HepG2 (cell line): ENCODE measurements at regions not wholly inside any gene's neighbourhood (a gene's known extent, or its start where the extent isn't known, plus 50 kb on each side); places are given as distances from the start of the nearest gene placed in this dataset.

ENCODE experiments used
- ATAC-seq: fragments of 200-7000 bp; cut with Tn5 transposase; 3 replicates; pipeline ENCODE4 v1.9.1; 2020; ENCODE audit warnings: mild to moderate bottlenecking, moderate library complexity
- BruUV-seq: library from RNA; stranded (reverse); fragments of 400-500 nt; replicated peaks from 2 replicates; lab custom pipeline; 2021; lab: Mats Ljungman, UMichigan
- CTCF ChIA-PET: fragments of 300-600 bp; formaldehyde crosslinking; extraction: SDS; loops from one replicate; lab custom pipeline; 2021; ENCODE audit warnings: low total read pairs, inconsistent platforms, low intra/inter-chr PET ratio; lab: Yijun Ruan, JAX
- POLR2A ChIA-PET: fragments of 350-600 bp; sonication (Branson Sonifier 250); formaldehyde crosslinking; loops from one replicate; lab custom pipeline; 2020; ENCODE audit warnings: antibody characterized with exemption, inconsistent platforms; lab: Yijun Ruan, JAX
- DNase-seq: peaks from one replicate; pipeline ENCODE4 v3.0.0-alpha.2; 2015; ENCODE audit warnings: low spot score
- FAIRE-seq: peaks from 3 replicates; lab custom pipeline; 2011; peaks lifted over from hg19 to GRCh38; lab: Jason Lieb, UNC
- H2AFZ ChIP-seq: one replicate; pipeline ENCODE4 v1.6.1; 2011; ENCODE audit warnings: low read length, inconsistent platforms
- H3K27ac ChIP-seq: fragments of 300-600 bp; 3 replicates; pipeline ENCODE4 v1.8.0; 2011; ENCODE audit warnings: mixed run types, mild to moderate bottlenecking, mixed read lengths, low read length, inconsistent platforms; ENCODE audit not compliant: insufficient read depth; ENCODE audit errors: extremely low read length
- H3K27me3 ChIP-seq, 2 experiments: fragments of 200-600 bp in 1 of 2; 2 replicates in 1 of 2; 3 replicates in 1 of 2; pipeline versions ENCODE4 v1.6.0 to v1.8.0; 2011; ENCODE audit warnings: low read length in 2 of 2, mild to moderate bottlenecking in 2 of 2, moderate library complexity in 2 of 2, inconsistent platforms in 1 of 2; ENCODE audit not compliant: insufficient read depth in 2 of 2, control insufficient read depth in 1 of 2
- H3K36me3 ChIP-seq, 2 experiments: fragments of 200-600 bp in 1 of 2; replicated peaks in 1 of 2; 2 replicates in 1 of 2; 3 replicates in 1 of 2; pipeline versions ENCODE4 v1.5.1 to v1.8.0; 2011; ENCODE audit warnings: low read length in 2 of 2, inconsistent platforms in 1 of 2; ENCODE audit not compliant: insufficient read depth in 2 of 2, control insufficient read depth in 1 of 2
- H3K4me1 ChIP-seq: 2 replicates; pipeline ENCODE4 v1.5.1; 2012; ENCODE audit warnings: low read length, inconsistent platforms; ENCODE audit not compliant: insufficient read depth
- H3K4me2 ChIP-seq: 2 replicates; pipeline ENCODE4 v1.6.0; 2011; ENCODE audit warnings: low read depth, low read length, inconsistent platforms
- H3K4me3 ChIP-seq, 3 experiments: fragments of 200-600 bp in 1 of 3; sonication (generic), shearing (Covaris generic) in 1 of 3; replicated peaks in 1 of 3; 2 replicates each; pipeline ENCODE4 v1.5.1; 2011 to 2016; ENCODE audit warnings: low read length in 3 of 3, inconsistent platforms in 2 of 3, low read depth in 2 of 3, mild to moderate bottlenecking in 2 of 3, control low read depth in 1 of 3, mixed read lengths in 1 of 3; ENCODE audit not compliant: insufficient read depth in 1 of 3
- H3K79me2 ChIP-seq: one replicate; pipeline ENCODE4 v1.6.1; 2011; ENCODE audit warnings: low read length, inconsistent platforms; ENCODE audit not compliant: insufficient read depth
- H3K9ac ChIP-seq: 2 replicates; pipeline ENCODE4 v1.6.0; 2011; ENCODE audit warnings: mild to moderate bottlenecking, low read depth, low read length, inconsistent platforms; ENCODE audit not compliant: insufficient read depth
- H3K9me3 ChIP-seq: 2 replicates; pipeline ENCODE4 v1.5.1; 2012; ENCODE audit warnings: mild to moderate bottlenecking, low read length
- H4K20me1 ChIP-seq: 2 replicates; pipeline ENCODE4 v1.6.0; 2011; ENCODE audit warnings: inconsistent platforms, mild to moderate bottlenecking, low read length, moderate library complexity; ENCODE audit not compliant: insufficient read depth
- FIP1L1 ChIP-seq: fragments of 200-400 bp; formaldehyde crosslinking; IDR thresholded peaks from 2 replicates; pipeline ENCODE4 v1.6.1; 2018; ENCODE audit warnings: low read depth, mild to moderate bottlenecking, low read length, moderate library complexity, borderline replicate concordance; ENCODE audit not compliant: insufficient read depth
- NFYB ChIP-seq: sonication (generic); formaldehyde crosslinking; IDR thresholded peaks from 2 replicates; pipeline ENCODE4 v1.4.0; 2020; ENCODE audit warnings: missing genetic modification reagents
- ZNF318 ChIP-seq: sonication (generic); formaldehyde crosslinking; IDR thresholded peaks from 2 replicates; pipeline ENCODE4 v1.4.0; 2020; ENCODE audit warnings: mild to moderate bottlenecking, missing genetic modification reagents
- ZNF737 ChIP-seq: sonication (generic); formaldehyde crosslinking; IDR thresholded peaks from 2 replicates; pipeline ENCODE4 v1.5.0; 2020; ENCODE audit warnings: missing genetic modification reagents, mild to moderate bottlenecking, borderline replicate concordance
- ZNF850 ChIP-seq: sonication (generic); formaldehyde crosslinking; conservative IDR thresholded peaks from 2 replicates; pipeline ENCODE4 v1.9.0; 2021; ENCODE audit warnings: mild to moderate bottlenecking, missing genetic modification reagents
- WGBS: methylation state at CpG from one replicate; pipeline ENCODE4 v1.1.6; 2017; ENCODE audit warnings: low lambda C conversion rate; 5-methylcytosine and 5-hydroxymethylcytosine counted together
- in situ Hi-C: cut with HindIII; loops from 2 replicates; pipeline ENCODE4 v1.10.0; 2017; ENCODE audit warnings: low pct_unique_long_range_greater_than_20kb; ENCODE audit not compliant: extremely low pct_ligation_motif_present
- intact Hi-C: fragments of 100-400 bp; cut with micrococcal nuclease; formaldehyde crosslinking; loops from one replicate; pipeline ENCODE4 v1.10.0; 2022; ENCODE audit not compliant: unreplicated experiment

GRCh38 chr3:109852283-109852682 lies 514.9 kb upstream of the DPPA4 start:
- intact Hi-C loops (no loop called here), in situ Hi-C loops (no loop called here)
- Histone ChIP-seq H3K4me3 (no peak overlapping the region), H3K4me1 (no peaks in the 10 kb centered on the region), H3K27ac (no peak overlapping the region), H2AFZ (no peak overlapping the region), H3K27me3 (no peaks in the 10 kb centered on the region), H3K9ac (no peak overlapping the region), H3K4me2 (no peak overlapping the region), H3K9me3 (peaks cover 82% of the 10 kb centered on the region), H4K20me1 (no peaks in the 10 kb centered on the region), H3K36me3 (no peaks in the 10 kb centered on the region), H3K79me2 (no peaks in the 10 kb centered on the region)
- TF ChIP-seq ZNF318, result no peak
- TF ChIP-seq NFYB (CRISPR knock-in tag), result no peak
- TF ChIP-seq ZNF850 (CRISPR knock-in tag), result no peak
- no peak for TF ChIP-seq FIP1L1
- no peak for TF ChIP-seq ZNF737
- DNase-seq, result no peak
- FAIRE-seq, result no peak
- WGBS, result 30% methylated on average over 3 of the region's 3 CpGs
- ChIA-PET POLR2A (no interaction called here), CTCF (no interaction called here)
- no peak for ATAC-seq
- BruUV-seq, result no TSS peak
